Chondrocyte (in vitro differentiated cells): ENCODE measurements at regions not wholly inside any gene's neighbourhood (a gene's known extent, or its start where the extent isn't known, plus 50 kb on each side); places are given as distances from the start of the nearest gene placed in this dataset.
"Not testable (repeated sequence)": the region's sequence is repeated elsewhere in the genome, so short reads cannot be mapped to it uniquely, and the experiment has no call there.

Experiments
- DNase-seq: peaks from one replicate; pipeline ENCODE4 v3.0.0; 2021; ENCODE audit warnings: mixed read lengths, low spot score
- H3K27ac Mint-ChIP-seq: one replicate; pipeline ENCODE4 v1.8.0; 2021; ENCODE audit warnings: mild to moderate bottlenecking, moderate library complexity, mixed read lengths; ENCODE audit not compliant: unreplicated experiment
- H3K27me3 Mint-ChIP-seq: 2 replicates; pipeline ENCODE4 v1.8.0; 2021; ENCODE audit warnings: low read depth, mixed read lengths
- H3K36me3 Mint-ChIP-seq: 2 replicates; pipeline ENCODE4 v1.8.0; 2021; ENCODE audit warnings: low read depth, mixed read lengths
- H3K4me1 Mint-ChIP-seq: 2 replicates; pipeline ENCODE4 v1.8.0; 2021; ENCODE audit warnings: low read depth, mild to moderate bottlenecking, mixed read lengths
- H3K4me3 Mint-ChIP-seq: one replicate; pipeline ENCODE4 v1.8.0; 2021; ENCODE audit warnings: mild to moderate bottlenecking, moderate library complexity, mixed read lengths; ENCODE audit not compliant: unreplicated experiment
- H3K9me3 Mint-ChIP-seq: 2 replicates; pipeline ENCODE4 v1.8.0; 2021; ENCODE audit warnings: low read depth, mixed read lengths
- CTCF ChIP-seq: fragments of 200-600 bp; sonication (generic); IDR thresholded peaks from 2 replicates; pipeline ENCODE4 v1.5.0; 2021; ENCODE audit warnings: antibody characterized with exemption, mild to moderate bottlenecking, moderate library complexity

GRCh38 chr6:86030875-86031274 is 388.2 kb upstream of the SYNCRIP start:
- TF ChIP-seq CTCF: no peak
- peaks cover 6% of the 10 kb centered on the region for H3K9me3 Mint-ChIP-seq
- no peaks in the 10 kb centered on the region for H3K4me1 Mint-ChIP-seq
- no peaks in the 10 kb centered on the region for H3K36me3 Mint-ChIP-seq
- no peaks in the 10 kb centered on the region for H3K27me3 Mint-ChIP-seq
- no peak for DNase-seq
- no peak overlapping the region for H3K27ac Mint-ChIP-seq
- H3K4me3 Mint-ChIP-seq: no peak overlapping the region

GRCh38 chr6:86028776-86029175 is 386.1 kb upstream of the SYNCRIP start:
- DNase-seq: no peak
- no peaks in the 10 kb centered on the region for H3K27me3 Mint-ChIP-seq
- H3K4me1 Mint-ChIP-seq: no peaks in the 10 kb centered on the region
- no peaks in the 10 kb centered on the region for H3K36me3 Mint-ChIP-seq
- TF ChIP-seq CTCF: no peak
- H3K4me3 Mint-ChIP-seq: no peak overlapping the region
- no peak overlapping the region for H3K27ac Mint-ChIP-seq
- H3K9me3 Mint-ChIP-seq: peaks cover 6% of the 10 kb centered on the region

DNA sequence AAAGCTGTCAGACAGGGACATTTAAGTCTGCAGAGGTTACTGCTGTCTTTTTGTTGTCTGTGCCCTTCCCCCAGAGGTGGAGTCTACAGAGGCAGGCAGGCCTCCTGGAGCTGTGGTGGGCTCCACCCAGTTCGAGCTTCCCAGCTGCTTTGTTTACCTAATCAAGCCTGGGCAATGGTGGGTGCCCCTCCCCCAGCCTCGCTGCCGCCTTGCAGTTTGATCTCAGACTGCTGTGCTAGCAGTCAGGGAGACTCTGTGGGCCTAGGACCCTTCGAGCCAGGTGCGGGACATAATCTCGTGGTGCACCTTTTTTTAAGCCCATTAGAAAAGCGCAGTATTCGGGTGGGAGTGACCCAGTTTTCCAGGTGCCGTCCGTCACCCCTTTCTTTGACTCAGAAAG is 384.2 kb upstream of the SYNCRIP start:
- not testable (repeated sequence) for H3K4me1 Mint-ChIP-seq, DNase-seq, H3K36me3 Mint-ChIP-seq, H3K27me3 Mint-ChIP-seq, H3K27ac Mint-ChIP-seq, H3K4me3 Mint-ChIP-seq, H3K9me3 Mint-ChIP-seq

DNA sequence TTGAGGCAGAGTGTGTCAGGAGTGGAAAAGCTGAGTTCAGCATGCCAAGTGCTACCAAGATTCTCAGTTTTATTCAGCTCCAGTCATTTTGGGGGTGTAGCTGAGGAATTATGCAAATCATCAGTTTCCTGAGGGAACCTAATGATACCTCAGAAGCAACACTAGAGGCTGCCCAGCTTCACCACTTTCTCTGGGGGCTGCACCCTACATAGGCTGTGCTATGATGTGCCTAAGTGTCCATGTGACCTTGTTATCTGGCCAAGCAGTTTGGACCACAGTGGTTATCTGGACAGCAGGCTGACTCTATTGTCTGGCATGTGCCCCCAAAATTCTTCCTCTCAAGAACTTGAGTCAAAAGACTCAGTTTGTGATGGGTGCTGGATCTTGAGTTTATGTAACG is 374.6 kb upstream of the SYNCRIP start:
- H3K4me3 Mint-ChIP-seq: no peak overlapping the region
- peaks cover 2% of the 10 kb centered on the region for H3K9me3 Mint-ChIP-seq
- peaks cover 3% of the 10 kb centered on the region for H3K27me3 Mint-ChIP-seq
- no peak for DNase-seq
- no peak for TF ChIP-seq CTCF
- no peaks in the 10 kb centered on the region for H3K36me3 Mint-ChIP-seq
- H3K4me1 Mint-ChIP-seq: no peaks in the 10 kb centered on the region
- no peak overlapping the region for H3K27ac Mint-ChIP-seq

DNA sequence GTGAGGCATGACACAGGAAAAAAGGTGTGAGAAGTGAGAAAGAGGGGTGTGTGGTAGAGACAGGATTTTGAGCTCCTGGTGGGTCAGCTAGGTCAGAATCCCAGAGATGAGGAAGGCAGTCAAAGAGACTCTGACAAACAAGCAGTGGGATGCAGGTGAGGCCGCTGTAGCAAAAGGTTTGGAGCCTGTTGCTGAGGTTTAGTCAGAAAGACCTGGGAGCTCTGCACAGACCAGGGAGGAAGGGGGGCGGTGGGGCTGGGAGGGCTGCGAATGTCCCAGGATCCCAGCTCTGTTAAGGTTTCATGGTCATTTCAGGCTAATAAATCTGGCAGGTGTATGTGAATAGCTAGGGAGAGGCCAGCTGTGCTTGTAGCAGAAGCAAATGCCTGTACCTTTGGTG is 373.9 kb upstream of the SYNCRIP start:
- no peak for TF ChIP-seq CTCF
- peaks cover 3% of the 10 kb centered on the region for H3K27me3 Mint-ChIP-seq
- DNase-seq: no peak
- H3K4me3 Mint-ChIP-seq: no peak overlapping the region
- no peaks in the 10 kb centered on the region for H3K36me3 Mint-ChIP-seq
- no peak overlapping the region for H3K27ac Mint-ChIP-seq
- H3K9me3 Mint-ChIP-seq: peaks cover 2% of the 10 kb centered on the region
- no peaks in the 10 kb centered on the region for H3K4me1 Mint-ChIP-seq

DNA sequence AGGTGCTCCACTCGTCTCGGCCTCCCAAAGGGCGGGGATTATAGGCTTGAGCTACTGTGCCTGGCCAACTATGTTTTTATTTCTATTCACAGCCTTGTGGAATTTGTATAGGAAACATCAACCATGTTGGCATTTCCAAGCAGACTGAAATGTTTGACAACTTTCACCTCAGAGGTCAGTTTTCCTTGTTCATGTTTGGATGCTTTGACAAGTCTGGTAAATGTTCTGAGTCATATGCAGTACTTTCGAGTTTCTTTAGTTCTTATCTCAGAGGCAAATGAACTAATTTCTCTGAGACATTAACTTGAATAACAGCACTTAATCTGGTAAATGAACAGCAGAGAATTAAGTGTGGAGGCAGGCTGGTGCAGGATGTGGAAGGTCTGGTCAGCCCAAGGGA is 373.4 kb upstream of the SYNCRIP start:
- Mint-ChIP-seq H3K36me3 (no peaks in the 10 kb centered on the region), H3K9me3 (peaks cover 2% of the 10 kb centered on the region), H3K27me3 (peaks cover 3% of the 10 kb centered on the region), H3K4me1 (no peaks in the 10 kb centered on the region), H3K27ac (no peak overlapping the region), H3K4me3 (no peak overlapping the region)
- TF ChIP-seq CTCF: no peak
- no peak for DNase-seq

GRCh38 chr6:86012991-86013390 is 370.3 kb upstream of the SYNCRIP start:
- not testable (repeated sequence) for H3K4me1 Mint-ChIP-seq, H3K9me3 Mint-ChIP-seq, DNase-seq, H3K36me3 Mint-ChIP-seq, H3K4me3 Mint-ChIP-seq, H3K27me3 Mint-ChIP-seq, H3K27ac Mint-ChIP-seq
